ENCODE measurements at regions not wholly inside any gene's neighbourhood (a gene's known extent, or its start where the extent isn't known, plus 50 kb on each side); places are given as distances from the start of the nearest gene placed in this dataset.

- no peak overlapping the region for H2BK20ac ChIP-seq (ENCODE audit: low read length)
- no peaks in the 10 kb centered on the region for H4K20me1 ChIP-seq (replicated peaks in 1 of 2; ENCODE audit: control insufficient read depth in 1 of 2, insufficient read depth in 2 of 2, low read length in 2 of 2)
- no peak overlapping the region; the same call in 1 of the 2 replicates for H4K8ac ChIP-seq (ENCODE audit: extremely low read depth, insufficient read depth, low read length)
- H3K23me2 ChIP-seq (ENCODE audit: low read depth, low read length), result no peaks in the 10 kb centered on the region
- H3K36me3 ChIP-seq (ENCODE audit: control insufficient read depth in 2 of 4, insufficient read depth in 4 of 4, low read length in 3 of 4), result no peaks in the 10 kb centered on the region
- H3K4me3 ChIP-seq (ENCODE audit: extremely low read depth in 1 of 4, insufficient read depth in 2 of 4, low read depth in 3 of 4, low read length in 4 of 4), result no peak overlapping the region
- H3K79me1 ChIP-seq (ENCODE audit: low read depth, low read length), result no peaks in the 10 kb centered on the region
- no peak overlapping the region for H4K5ac ChIP-seq (ENCODE audit: insufficient read length, low read depth, low read length)
- H3K79me2 ChIP-seq (ENCODE audit: control insufficient read depth in 1 of 2, insufficient read depth in 2 of 2, low read length in 2 of 2), result no peaks in the 10 kb centered on the region
- no peak overlapping the region for H2BK15ac ChIP-seq (ENCODE audit: low read length)
- no peak overlapping the region for H2AK5ac ChIP-seq (ENCODE audit: low read depth, low read length)
- H2BK120ac ChIP-seq (replicated peaks; ENCODE audit: low read depth, low read length), result no peak overlapping the region
- peaks cover 6 to 11% of the 10 kb centered on the region in 2 experiments; a peak in 3 of 4 replicates for H3K9me3 ChIP-seq (ENCODE audit: insufficient read depth in 2 of 2, low read depth in 1 of 2, low read length in 1 of 2)
- no peak overlapping the region for H3K18ac ChIP-seq (ENCODE audit: extremely low read depth, low read length)
- H3K56ac ChIP-seq (replicated peaks; ENCODE audit: insufficient read length, low read depth, low read length), result no peak overlapping the region
- no peaks in the 10 kb centered on the region for H3K27me3 ChIP-seq (replicated peaks in 1 of 4; ENCODE audit: control insufficient read depth in 3 of 4, extremely low read depth in 1 of 4, insufficient read depth in 3 of 4, low read length in 3 of 4)
- 84% methylated on average over 6 of the region's 6 CpGs; no CpG with 5 or more reads in 1 of the 2 experiments for WGBS, 2 experiments (ENCODE audit: extremely low coverage in 1 of 2, insufficient coverage in 1 of 2, insufficient read length in 1 of 2, insufficient replicate concordance in 2 of 2, low coverage in 1 of 2, low lambda C conversion rate in 2 of 2, missing lambda C conversion rate in 1 of 2)
- TF ChIP-seq RBBP5 (IDR thresholded peaks at IDR 0.05; ENCODE audit: borderline replicate concordance, low read depth, low read length), result no peak
- no peak for TF ChIP-seq GTF2F1 (IDR thresholded peaks at IDR 0.05; ENCODE audit: borderline replicate concordance, low read depth, low read length)
- H2BK12ac ChIP-seq (ENCODE audit: low read depth, low read length), result no peak overlapping the region
- H3K4me2 ChIP-seq (ENCODE audit: insufficient read depth in 1 of 2, low read depth in 2 of 2, low read length in 2 of 2), result no peak overlapping the region
- H3K14ac ChIP-seq (ENCODE audit: insufficient read length), result no peak overlapping the region
- no peak overlapping the region for H3K4ac ChIP-seq (replicated peaks; ENCODE audit: insufficient read length, low read depth, low read length)
- no peak for DNase-seq (ENCODE audit: low read depth in 1 of 2, low spot score in 2 of 2)
- no peak overlapping the region for H3K23ac ChIP-seq (ENCODE audit: insufficient read length)
- H3K27ac ChIP-seq (ENCODE audit: low read depth, low read length), result no peak overlapping the region
- no peak overlapping the region for H4K91ac ChIP-seq (replicated peaks; ENCODE audit: insufficient read length, low read length)
- H3K4me1 ChIP-seq (replicated peaks in 1 of 4; ENCODE audit: control insufficient read depth in 3 of 4, insufficient read depth in 4 of 4, low read length in 3 of 4), result no peaks in the 10 kb centered on the region; a peak in 1 of 7 replicates
- no peak for FAIRE-seq
- no peak overlapping the region for H2BK5ac ChIP-seq (ENCODE audit: low read depth, low read length)
- ChIA-PET CTCF (ENCODE audit: partially characterized antibody) (interaction anchor here (2.8 kb wide), 1 partner anchor 13 kb away, joined by 10 read pairs; no protein-coding TSS in a partner anchor), POLR2A (ENCODE audit: partially characterized antibody) (no interaction called here)
- H3K9ac ChIP-seq (replicated peaks in 1 of 4; ENCODE audit: extremely low read depth in 1 of 4, low read depth in 3 of 4, low read length in 3 of 4), result no peak overlapping the region
- H2AFZ ChIP-seq (ENCODE audit: low read length), result no peak overlapping the region
These were observed 201.5 kb upstream of the KLF3 start for GRCh38 chr4:38462367-38463055.
